ENCODE measurements at regions not wholly inside any gene's neighbourhood (a gene's known extent, or its start where the extent isn't known, plus 50 kb on each side); places are given as distances from the start of the nearest gene placed in this dataset.

GRCh38 chr10:113407218-113407617 is 145.6 kb upstream of the HABP2 start:
- Mint-ChIP-seq H3K9me3 (no peaks in the 10 kb centered on the region), H3K4me3 (no peak overlapping the region), H3K36me3 (ENCODE audit: low read depth) (no peaks in the 10 kb centered on the region), H3K27ac (no peak overlapping the region), H3K4me1 (peaks cover 57% of the 10 kb centered on the region), H3K27me3 (ENCODE audit: insufficient read depth) (peaks cover 8% of the 10 kb centered on the region)
- H3K4me1 ChIP-seq (ENCODE audit: control insufficient read depth, insufficient read depth, low read length): peaks cover 18% of the 10 kb centered on the region
- H3K9ac ChIP-seq (ENCODE audit: extremely low read depth, low read length, poor library complexity, severe bottlenecking): no peak overlapping the region
- H3K36me3 ChIP-seq (ENCODE audit: control insufficient read depth, insufficient read depth, low read length): no peaks in the 10 kb centered on the region
- H3K9me3 ChIP-seq (ENCODE audit: control insufficient read depth, low read length): no peaks in the 10 kb centered on the region
- no peak for DNase-seq
- peaks cover 12% of the 10 kb centered on the region for H3K27me3 ChIP-seq (ENCODE audit: control insufficient read depth, insufficient read depth, low read length, poor library complexity, severe bottlenecking)
- 70 to 82% methylated on average over 4 to 7 of the region's 7 CpGs for WGBS, 2 experiments (ENCODE audit: insufficient coverage in 1 of 2, insufficient read length in 1 of 2)
- TF ChIP-seq, protein P1, sequence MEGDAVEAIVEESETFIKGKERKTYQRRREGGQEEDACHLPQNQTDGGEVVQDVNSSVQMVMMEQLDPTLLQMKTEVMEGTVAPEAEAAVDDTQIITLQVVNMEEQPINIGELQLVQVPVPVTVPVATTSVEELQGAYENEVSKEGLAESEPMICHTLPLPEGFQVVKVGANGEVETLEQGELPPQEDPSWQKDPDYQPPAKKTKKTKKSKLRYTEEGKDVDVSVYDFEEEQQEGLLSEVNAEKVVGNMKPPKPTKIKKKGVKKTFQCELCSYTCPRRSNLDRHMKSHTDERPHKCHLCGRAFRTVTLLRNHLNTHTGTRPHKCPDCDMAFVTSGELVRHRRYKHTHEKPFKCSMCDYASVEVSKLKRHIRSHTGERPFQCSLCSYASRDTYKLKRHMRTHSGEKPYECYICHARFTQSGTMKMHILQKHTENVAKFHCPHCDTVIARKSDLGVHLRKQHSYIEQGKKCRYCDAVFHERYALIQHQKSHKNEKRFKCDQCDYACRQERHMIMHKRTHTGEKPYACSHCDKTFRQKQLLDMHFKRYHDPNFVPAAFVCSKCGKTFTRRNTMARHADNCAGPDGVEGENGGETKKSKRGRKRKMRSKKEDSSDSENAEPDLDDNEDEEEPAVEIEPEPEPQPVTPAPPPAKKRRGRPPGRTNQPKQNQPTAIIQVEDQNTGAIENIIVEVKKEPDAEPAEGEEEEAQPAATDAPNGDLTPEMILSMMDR (conservative IDR thresholded peaks at IDR 0.05): no peak
- no peak overlapping the region for H3K4me3 ChIP-seq (ENCODE audit: low read length)
- no peak overlapping the region for H3K27ac ChIP-seq (ENCODE audit: low read depth, low read length)

- TF ChIP-seq, protein P1 (conservative IDR thresholded peaks at IDR 0.05): no peak
- 88 to 96% methylated on average over 6 to 10 of the region's 10 CpGs for WGBS, 2 experiments (ENCODE audit: insufficient coverage in 1 of 2, insufficient read length in 1 of 2)
Measured at GRCh38 chr10:113409175-113409574, 143.7 kb upstream of the HABP2 start.

GRCh38 chr10:113410618-113411017 is 142.2 kb upstream of the HABP2 start:
- Histone ChIP-seq H3K4me3 (ENCODE audit: low read length) (peak overlapping the region; percentile 10), H3K9ac (ENCODE audit: extremely low read depth, low read length, poor library complexity, severe bottlenecking) (peak overlapping the region; percentile 29), H3K27ac (ENCODE audit: low read depth, low read length) (no peak overlapping the region), H3K27me3 (ENCODE audit: control insufficient read depth, insufficient read depth, low read length, poor library complexity, severe bottlenecking) (peaks cover 12% of the 10 kb centered on the region), H3K4me1 (ENCODE audit: control insufficient read depth, insufficient read depth, low read length) (peaks cover 18% of the 10 kb centered on the region), H3K36me3 (ENCODE audit: control insufficient read depth, insufficient read depth, low read length) (no peaks in the 10 kb centered on the region), H3K9me3 (ENCODE audit: control insufficient read depth, low read length) (no peaks in the 10 kb centered on the region)
- H3K27ac Mint-ChIP-seq: peak overlapping the region; percentile 89
- H3K4me1 Mint-ChIP-seq: peaks cover 51% of the 10 kb centered on the region
- no peaks in the 10 kb centered on the region for H3K36me3 Mint-ChIP-seq (ENCODE audit: low read depth)
- DNase-seq: no peak
- peak overlapping the region; percentile 10 for H3K4me3 Mint-ChIP-seq
- 35 to 73% methylated on average over 1 to 2 of the region's 2 CpGs for WGBS, 2 experiments (ENCODE audit: insufficient coverage in 1 of 2, insufficient read length in 1 of 2)
- peaks cover 11% of the 10 kb centered on the region for H3K9me3 Mint-ChIP-seq
- peaks cover 9% of the 10 kb centered on the region for H3K27me3 Mint-ChIP-seq (ENCODE audit: insufficient read depth)
- TF ChIP-seq, protein P1 (conservative IDR thresholded peaks at IDR 0.05): no peak

More at GRCh38 chr10:113409175-113409574, 143.7 kb upstream of the HABP2 start:
- peaks cover 18% of the 10 kb centered on the region for H3K4me1 ChIP-seq (ENCODE audit: control insufficient read depth, insufficient read depth, low read length)
- Mint-ChIP-seq H3K27me3 (ENCODE audit: insufficient read depth) (peaks cover 8% of the 10 kb centered on the region), H3K27ac (no peak overlapping the region), H3K4me3 (no peak overlapping the region), H3K9me3 (peaks cover 11% of the 10 kb centered on the region), H3K4me1 (peaks cover 50% of the 10 kb centered on the region), H3K36me3 (ENCODE audit: low read depth) (no peaks in the 10 kb centered on the region)
- no peak overlapping the region for H3K27ac ChIP-seq (ENCODE audit: low read depth, low read length)
- H3K9ac ChIP-seq (ENCODE audit: extremely low read depth, low read length, poor library complexity, severe bottlenecking): no peak overlapping the region
- no peaks in the 10 kb centered on the region for H3K9me3 ChIP-seq (ENCODE audit: control insufficient read depth, low read length)
- no peaks in the 10 kb centered on the region for H3K36me3 ChIP-seq (ENCODE audit: control insufficient read depth, insufficient read depth, low read length)
- DNase-seq: no peak
- H3K4me3 ChIP-seq (ENCODE audit: low read length): no peak overlapping the region
- H3K27me3 ChIP-seq (ENCODE audit: control insufficient read depth, insufficient read depth, low read length, poor library complexity, severe bottlenecking): peaks cover 12% of the 10 kb centered on the region
